OCI-LY7 (cell line): ENCODE measurements at regions not wholly inside any gene's neighbourhood (a gene's known extent, or its start where the extent isn't known, plus 50 kb on each side); places are given as distances from the start of the nearest gene placed in this dataset.

Experiments used
- BruUV-seq: library from RNA; stranded (reverse); fragments of 400-500 nt; replicated peaks from 2 replicates; lab custom pipeline; 2021; lab: Mats Ljungman, UMichigan
- CTCF ChIA-PET: fragments of 300-600 bp; sonication (Branson Sonifier 250); formaldehyde crosslinking; loops from one replicate; lab custom pipeline; 2022; ENCODE audit warnings: antibody characterized with exemption; ENCODE audit not compliant: unreplicated experiment; lab: Charles Lee
- POLR2A ChIA-PET: fragments of 300-600 bp; sonication (Branson Sonifier 250); formaldehyde crosslinking; loops from one replicate; lab custom pipeline; 2022; ENCODE audit warnings: antibody characterized with exemption; lab: Charles Lee
- DNase-seq: peaks from one replicate; pipeline ENCODE4 v3.0.0-alpha.2; 2015; ENCODE audit warnings: low spot score
- H2AFZ ChIP-seq: fragments of 200-600 bp; sonication (generic), shearing (Covaris generic); 2 replicates; pipeline ENCODE4 v1.6.1; 2014; ENCODE audit warnings: mild to moderate bottlenecking, antibody characterized with exemption, low read length, moderate library complexity
- H3K27ac ChIP-seq: fragments of 200-600 bp; sonication (generic); 2 replicates; pipeline ENCODE4 v1.5.1; 2014; ENCODE audit warnings: mixed run types, low read depth, mild to moderate bottlenecking, moderate library complexity, low read length, inconsistent platforms; ENCODE audit not compliant: poor library complexity, severe bottlenecking
- H3K36me3 ChIP-seq: fragments of 200-600 bp; sonication (generic); 2 replicates; pipeline ENCODE4 v1.6.1; 2014; ENCODE audit warnings: mild to moderate bottlenecking, antibody characterized with exemption, low read length, moderate library complexity, mixed read lengths; ENCODE audit not compliant: insufficient read depth
- H3K4me1 ChIP-seq: fragments of 200-600 bp; sonication (generic); 2 replicates; pipeline ENCODE4 v1.5.1; 2014; ENCODE audit warnings: mild to moderate bottlenecking, low read length; ENCODE audit not compliant: insufficient read depth, poor library complexity, severe bottlenecking
- H3K4me2 ChIP-seq: fragments of 200-600 bp; sonication (generic); 2 replicates; pipeline ENCODE4 v1.6.1; 2014; ENCODE audit warnings: mild to moderate bottlenecking, low read length
- H3K4me3 ChIP-seq: fragments of 200-600 bp; sonication (generic); 2 replicates; pipeline ENCODE4 v1.5.1; 2014; ENCODE audit warnings: mild to moderate bottlenecking, low read depth, low read length; ENCODE audit not compliant: poor library complexity, severe bottlenecking
- H3K79me2 ChIP-seq: fragments of 200-600 bp; sonication (generic); 2 replicates; pipeline ENCODE4 v1.6.1; 2016; ENCODE audit warnings: low read depth, mild to moderate bottlenecking, low read length, moderate library complexity, mixed read lengths; ENCODE audit not compliant: insufficient read depth
- H3K9me2 ChIP-seq: fragments of 200-600 bp; sonication (generic); 2 replicates; pipeline ENCODE4 v1.6.1; 2016; ENCODE audit warnings: mild to moderate bottlenecking, low read length, mixed read lengths; ENCODE audit not compliant: insufficient read depth
- H3K9me3 ChIP-seq: fragments of 200-600 bp; sonication (generic); 2 replicates; pipeline ENCODE4 v1.6.1; 2014; ENCODE audit warnings: mild to moderate bottlenecking, mixed run types, low read length, mixed read lengths
- H4K20me1 ChIP-seq: fragments of 200-600 bp; sonication (generic); 2 replicates; pipeline ENCODE4 v1.6.1; 2014; ENCODE audit warnings: mild to moderate bottlenecking, antibody characterized with exemption, low read length, moderate library complexity, mixed read lengths; ENCODE audit not compliant: insufficient read depth
- EZH2phosphoT487 ChIP-seq: fragments of 200-600 bp; sonication (generic); IDR thresholded peaks from 2 replicates; pipeline ENCODE4 v1.6.1; 2018; ENCODE audit warnings: low read depth, borderline replicate concordance, mild to moderate bottlenecking, mixed run types, antibody characterized with exemption, low read length, moderate library complexity, mixed read lengths
- intact Hi-C: fragments of 100-400 bp; cut with micrococcal nuclease; formaldehyde crosslinking; loops from one replicate; pipeline ENCODE4 v1.10.0; 2022; ENCODE audit not compliant: unreplicated experiment
- TF ChIP-seq, protein P1 (sequence below): fragments of 200-600 bp; sonication (generic); conservative IDR thresholded peaks from 2 replicates; pipeline ENCODE4 v1.5.1; 2014; ENCODE audit warnings: mild to moderate bottlenecking, antibody characterized with exemption, low read length, moderate library complexity, mixed read lengths

DNA sequence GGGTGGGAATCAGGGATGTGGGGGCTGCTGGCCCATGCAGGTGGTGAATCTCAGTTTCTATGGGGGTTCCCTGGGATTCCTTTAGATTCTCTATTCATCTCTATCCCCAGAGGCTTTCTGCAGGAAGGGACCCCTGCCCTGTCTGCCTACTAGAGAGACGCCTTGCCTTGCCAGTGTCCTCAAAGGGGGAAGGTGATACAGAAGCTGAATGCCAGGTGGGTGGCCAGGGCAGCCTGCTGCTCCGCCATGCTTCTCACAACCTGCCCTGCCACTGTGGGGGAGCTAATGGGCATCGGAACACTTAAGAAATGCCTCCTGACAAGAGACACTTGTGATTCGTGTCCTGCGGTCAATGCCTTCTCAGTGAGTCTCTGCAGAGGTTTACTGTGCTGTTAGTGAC lies 368.4 kb downstream of the EN1 start:
- Histone ChIP-seq H3K4me1 (no peaks in the 10 kb centered on the region), H3K9me2 (no peaks in the 10 kb centered on the region), H3K27ac (no peak overlapping the region), H3K36me3 (no peaks in the 10 kb centered on the region), H3K4me3 (no peak overlapping the region), H2AFZ (no peak overlapping the region), H3K9me3 (no peaks in the 10 kb centered on the region), H3K79me2 (no peaks in the 10 kb centered on the region), H3K4me2 (no peak overlapping the region), H4K20me1 (no peaks in the 10 kb centered on the region)
- intact Hi-C loops = no loop called here
- BruUV-seq = no TSS peak
- DNase-seq = no peak
- ChIA-PET CTCF (interaction anchor here (1.1 kb wide), 1 partner anchor 70 kb away, joined by 4 read pairs; no protein-coding TSS in a partner anchor), POLR2A (no interaction called here)
- TF ChIP-seq, protein P1, sequence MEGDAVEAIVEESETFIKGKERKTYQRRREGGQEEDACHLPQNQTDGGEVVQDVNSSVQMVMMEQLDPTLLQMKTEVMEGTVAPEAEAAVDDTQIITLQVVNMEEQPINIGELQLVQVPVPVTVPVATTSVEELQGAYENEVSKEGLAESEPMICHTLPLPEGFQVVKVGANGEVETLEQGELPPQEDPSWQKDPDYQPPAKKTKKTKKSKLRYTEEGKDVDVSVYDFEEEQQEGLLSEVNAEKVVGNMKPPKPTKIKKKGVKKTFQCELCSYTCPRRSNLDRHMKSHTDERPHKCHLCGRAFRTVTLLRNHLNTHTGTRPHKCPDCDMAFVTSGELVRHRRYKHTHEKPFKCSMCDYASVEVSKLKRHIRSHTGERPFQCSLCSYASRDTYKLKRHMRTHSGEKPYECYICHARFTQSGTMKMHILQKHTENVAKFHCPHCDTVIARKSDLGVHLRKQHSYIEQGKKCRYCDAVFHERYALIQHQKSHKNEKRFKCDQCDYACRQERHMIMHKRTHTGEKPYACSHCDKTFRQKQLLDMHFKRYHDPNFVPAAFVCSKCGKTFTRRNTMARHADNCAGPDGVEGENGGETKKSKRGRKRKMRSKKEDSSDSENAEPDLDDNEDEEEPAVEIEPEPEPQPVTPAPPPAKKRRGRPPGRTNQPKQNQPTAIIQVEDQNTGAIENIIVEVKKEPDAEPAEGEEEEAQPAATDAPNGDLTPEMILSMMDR = no peak
- no peak for TF ChIP-seq EZH2phosphoT487

DNA sequence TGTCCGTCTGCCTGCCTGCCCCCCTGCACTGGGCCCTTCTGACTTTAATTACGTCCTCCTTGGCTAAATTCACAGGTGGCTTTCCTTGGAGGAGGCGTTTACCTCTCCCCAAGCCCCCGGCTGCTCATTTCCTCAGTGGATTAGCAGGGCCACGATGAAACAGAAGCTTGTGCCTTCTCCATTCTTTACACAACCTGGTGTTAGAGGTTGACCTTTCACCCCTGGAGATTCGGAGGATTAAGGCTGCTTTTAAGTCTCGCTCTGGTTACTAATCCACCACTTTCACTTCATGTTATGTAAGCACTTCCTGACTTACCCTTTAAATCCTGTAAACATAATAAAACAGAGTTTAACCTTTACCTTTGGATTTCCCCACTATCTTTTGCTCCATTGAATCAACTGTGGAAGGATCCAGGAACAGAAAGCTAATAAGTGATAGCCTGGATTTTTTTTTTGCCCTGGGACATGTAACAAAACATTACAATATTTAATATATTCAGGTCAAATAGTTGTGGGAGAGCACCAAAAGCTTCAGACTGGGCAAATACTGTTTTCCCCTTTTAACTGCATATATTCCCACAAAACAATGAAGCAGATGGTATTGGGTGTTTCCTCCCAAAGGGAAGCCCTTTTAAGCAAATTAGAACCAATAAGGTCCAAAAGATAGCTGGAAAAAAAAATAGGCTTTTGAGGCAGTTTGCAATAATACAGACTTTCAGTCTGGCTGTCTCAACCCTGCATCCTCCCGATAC lies 370.2 kb downstream of the EN1 start:
- Histone ChIP-seq H3K79me2 (no peaks in the 10 kb centered on the region), H3K4me1 (no peaks in the 10 kb centered on the region), H4K20me1 (no peaks in the 10 kb centered on the region), H3K36me3 (no peaks in the 10 kb centered on the region), H3K4me2 (no peak overlapping the region), H3K27ac (no peak overlapping the region), H3K9me3 (no peaks in the 10 kb centered on the region), H3K9me2 (no peaks in the 10 kb centered on the region), H3K4me3 (no peak overlapping the region), H2AFZ (no peak overlapping the region)
- TF ChIP-seq, protein P1 = no peak
- no peak for TF ChIP-seq EZH2phosphoT487
- POLR2A ChIA-PET = no interaction called here
- intact Hi-C loops = no loop called here
- no TSS peak for BruUV-seq
- CTCF ChIA-PET = no interaction called here
- DNase-seq = no peak

DNA sequence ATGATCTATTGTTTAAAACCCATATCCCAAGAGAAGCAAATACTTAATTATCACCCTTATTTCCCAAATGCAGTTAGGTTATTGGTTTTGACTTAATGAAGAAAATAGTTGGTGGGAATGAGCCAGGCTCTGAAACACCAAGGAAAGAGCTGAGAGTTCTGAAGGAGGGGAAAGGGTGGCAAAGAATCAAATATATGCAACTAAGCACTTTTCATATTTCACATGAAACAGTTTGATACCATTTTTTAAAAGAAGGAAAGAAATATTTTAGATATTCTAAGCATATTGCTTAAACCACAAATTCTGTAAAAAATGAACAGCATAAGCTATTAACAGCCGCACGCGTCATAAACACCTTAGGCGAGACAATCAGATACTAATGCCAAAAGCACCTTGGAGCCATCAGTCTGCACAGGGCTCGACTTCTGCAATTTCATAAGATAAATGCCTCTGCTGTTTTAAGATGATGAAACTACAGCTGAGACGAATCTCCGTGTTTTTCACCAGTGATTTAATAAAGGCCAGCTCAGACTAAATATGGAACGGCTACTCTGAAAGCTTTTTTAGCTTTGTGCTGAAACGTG lies 371.7 kb downstream of the EN1 start:
- no peak for DNase-seq
- no TSS peak for BruUV-seq

More for the DNA sequence above, 371.7 kb downstream of the EN1 start:
- H3K4me2 ChIP-seq = no peak overlapping the region
- TF ChIP-seq, protein P1 = no peak
- no peak for TF ChIP-seq EZH2phosphoT487
- H3K9me2 ChIP-seq = no peaks in the 10 kb centered on the region
- no peak overlapping the region for H3K27ac ChIP-seq
- POLR2A ChIA-PET = no interaction called here
- CTCF ChIA-PET = no interaction called here
- H3K79me2 ChIP-seq = no peaks in the 10 kb centered on the region
- no peaks in the 10 kb centered on the region for H4K20me1 ChIP-seq
- intact Hi-C loops = no loop called here
- H2AFZ ChIP-seq = no peak overlapping the region
- no peak overlapping the region for H3K4me3 ChIP-seq
- H3K4me1 ChIP-seq = no peaks in the 10 kb centered on the region
- H3K9me3 ChIP-seq = no peaks in the 10 kb centered on the region
- no peaks in the 10 kb centered on the region for H3K36me3 ChIP-seq
